ENCODE measurements at regions not wholly inside any gene's neighbourhood (a gene's known extent, or its start where the extent isn't known, plus 50 kb on each side); places are given as distances from the start of the nearest gene placed in this dataset.

GRCh38 chr20:2047456-2048092 is 53.7 kb upstream of the PDYN start:
- TF ChIP-seq, protein P1, sequence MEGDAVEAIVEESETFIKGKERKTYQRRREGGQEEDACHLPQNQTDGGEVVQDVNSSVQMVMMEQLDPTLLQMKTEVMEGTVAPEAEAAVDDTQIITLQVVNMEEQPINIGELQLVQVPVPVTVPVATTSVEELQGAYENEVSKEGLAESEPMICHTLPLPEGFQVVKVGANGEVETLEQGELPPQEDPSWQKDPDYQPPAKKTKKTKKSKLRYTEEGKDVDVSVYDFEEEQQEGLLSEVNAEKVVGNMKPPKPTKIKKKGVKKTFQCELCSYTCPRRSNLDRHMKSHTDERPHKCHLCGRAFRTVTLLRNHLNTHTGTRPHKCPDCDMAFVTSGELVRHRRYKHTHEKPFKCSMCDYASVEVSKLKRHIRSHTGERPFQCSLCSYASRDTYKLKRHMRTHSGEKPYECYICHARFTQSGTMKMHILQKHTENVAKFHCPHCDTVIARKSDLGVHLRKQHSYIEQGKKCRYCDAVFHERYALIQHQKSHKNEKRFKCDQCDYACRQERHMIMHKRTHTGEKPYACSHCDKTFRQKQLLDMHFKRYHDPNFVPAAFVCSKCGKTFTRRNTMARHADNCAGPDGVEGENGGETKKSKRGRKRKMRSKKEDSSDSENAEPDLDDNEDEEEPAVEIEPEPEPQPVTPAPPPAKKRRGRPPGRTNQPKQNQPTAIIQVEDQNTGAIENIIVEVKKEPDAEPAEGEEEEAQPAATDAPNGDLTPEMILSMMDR (IDR thresholded peaks at IDR 0.05; ENCODE audit: insufficient read depth, low read depth, low read length): no peak
- POLR2A ChIA-PET: no interaction called here
- CTCF ChIA-PET: no interaction called here
- H3K27me3 ChIP-seq (ENCODE audit: control insufficient read depth, insufficient read depth, low read length): no peaks in the 10 kb centered on the region; the same call in 1 of the 2 replicates
- no peaks in the 10 kb centered on the region for H3K36me3 ChIP-seq (ENCODE audit: control insufficient read depth, insufficient read depth, low read length)
- DNase-seq (ENCODE audit: low read depth): no peak
- no peak overlapping the region for H3K4me3 ChIP-seq (ENCODE audit: low read depth, low read length)

DNA sequence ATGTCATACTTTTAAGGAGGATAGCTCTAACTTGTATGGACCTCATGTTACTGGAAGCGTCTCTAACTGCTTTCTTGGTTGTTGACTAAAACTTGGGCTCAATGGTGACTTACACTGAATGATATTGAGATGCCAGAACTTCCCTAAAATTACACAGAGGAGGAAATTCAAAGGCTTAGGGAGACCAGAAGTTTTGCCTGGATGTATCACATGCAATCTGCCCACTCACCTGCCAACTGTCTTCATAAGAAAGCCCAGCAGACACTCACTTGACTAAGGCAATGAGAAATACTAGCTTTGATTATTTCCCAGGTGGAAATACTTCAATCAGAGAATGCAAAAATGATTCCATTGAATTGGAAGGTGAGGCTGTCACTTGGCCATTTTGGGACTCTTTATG is 51.2 kb upstream of the PDYN start:
- ChIA-PET POLR2A (no interaction called here), CTCF (interaction anchor here (0.8 to 1.0 kb wide), 2 partner anchors 13 to 127 kb away, joined by 3 read pairs; no protein-coding TSS in a partner anchor)
- no peak overlapping the region for H3K4me3 ChIP-seq (ENCODE audit: low read depth, low read length)
- no peaks in the 10 kb centered on the region for H3K36me3 ChIP-seq (ENCODE audit: control insufficient read depth, insufficient read depth, low read length)
- H3K27me3 ChIP-seq (ENCODE audit: control insufficient read depth, insufficient read depth, low read length): peaks cover 4% of the 10 kb centered on the region
- TF ChIP-seq, protein P1 (IDR thresholded peaks at IDR 0.05; ENCODE audit: insufficient read depth, low read depth, low read length): no peak
- no peak for DNase-seq (ENCODE audit: low read depth)

All from BJ (cell line).